ENCODE measurements at regions not wholly inside any gene's neighbourhood (a gene's known extent, or its start where the extent isn't known, plus 50 kb on each side); places are given as distances from the start of the nearest gene placed in this dataset.

DNA sequence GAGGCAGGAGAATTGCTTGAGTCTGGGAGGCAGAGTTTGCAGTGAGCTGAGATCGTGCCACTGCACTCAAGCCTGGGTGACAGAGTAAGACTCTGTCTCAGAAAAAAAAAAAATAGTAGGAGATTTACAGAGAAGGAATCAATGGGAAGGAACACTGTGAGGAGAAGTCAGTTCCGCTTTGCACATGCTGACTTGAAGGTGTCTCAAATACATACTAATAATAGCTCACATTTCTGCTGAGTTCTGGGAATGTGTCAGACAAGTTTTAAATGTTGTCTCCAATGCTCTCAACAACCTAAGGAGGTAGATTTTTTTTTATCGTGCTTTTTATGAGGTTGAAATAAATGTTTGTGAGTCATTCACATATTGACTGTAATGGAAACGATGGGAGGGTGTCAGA lies 654.9 kb upstream of the CELF2 start:
- H3K4me3 ChIP-seq (ENCODE audit: low read depth, low read length), result no peak overlapping the region
- TF ChIP-seq, protein P1, sequence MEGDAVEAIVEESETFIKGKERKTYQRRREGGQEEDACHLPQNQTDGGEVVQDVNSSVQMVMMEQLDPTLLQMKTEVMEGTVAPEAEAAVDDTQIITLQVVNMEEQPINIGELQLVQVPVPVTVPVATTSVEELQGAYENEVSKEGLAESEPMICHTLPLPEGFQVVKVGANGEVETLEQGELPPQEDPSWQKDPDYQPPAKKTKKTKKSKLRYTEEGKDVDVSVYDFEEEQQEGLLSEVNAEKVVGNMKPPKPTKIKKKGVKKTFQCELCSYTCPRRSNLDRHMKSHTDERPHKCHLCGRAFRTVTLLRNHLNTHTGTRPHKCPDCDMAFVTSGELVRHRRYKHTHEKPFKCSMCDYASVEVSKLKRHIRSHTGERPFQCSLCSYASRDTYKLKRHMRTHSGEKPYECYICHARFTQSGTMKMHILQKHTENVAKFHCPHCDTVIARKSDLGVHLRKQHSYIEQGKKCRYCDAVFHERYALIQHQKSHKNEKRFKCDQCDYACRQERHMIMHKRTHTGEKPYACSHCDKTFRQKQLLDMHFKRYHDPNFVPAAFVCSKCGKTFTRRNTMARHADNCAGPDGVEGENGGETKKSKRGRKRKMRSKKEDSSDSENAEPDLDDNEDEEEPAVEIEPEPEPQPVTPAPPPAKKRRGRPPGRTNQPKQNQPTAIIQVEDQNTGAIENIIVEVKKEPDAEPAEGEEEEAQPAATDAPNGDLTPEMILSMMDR (IDR thresholded peaks at IDR 0.05; ENCODE audit: low read depth, low read length, missing control alignments), result no peak
- no peak for DNase-seq (ENCODE audit: low read depth)

DNA sequence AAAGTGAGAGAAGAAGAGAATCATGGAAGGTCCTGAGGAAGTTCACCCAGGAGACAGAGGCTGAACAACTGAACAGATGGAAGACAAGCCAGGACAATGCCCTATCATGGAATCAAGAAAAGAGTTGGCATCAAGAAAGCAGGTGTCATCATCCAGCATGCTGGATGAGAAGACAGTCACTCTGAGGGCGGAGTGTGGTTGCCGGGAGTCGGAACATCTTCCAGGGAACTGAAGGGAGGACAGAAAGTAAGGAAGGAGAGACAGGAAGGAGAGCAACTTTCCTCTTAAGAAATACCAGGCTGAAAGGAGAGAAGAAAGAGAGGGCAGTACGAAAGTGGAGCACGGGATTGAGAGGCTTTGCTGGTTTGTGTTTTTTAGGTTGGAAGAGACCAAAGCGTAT lies 654.5 kb upstream of the CELF2 start:
- no peak overlapping the region for H3K4me3 ChIP-seq (ENCODE audit: low read depth, low read length)
- no peak for DNase-seq (ENCODE audit: low read depth)
- TF ChIP-seq, protein P1 (IDR thresholded peaks at IDR 0.05; ENCODE audit: low read depth, low read length, missing control alignments), result no peak

DNA sequence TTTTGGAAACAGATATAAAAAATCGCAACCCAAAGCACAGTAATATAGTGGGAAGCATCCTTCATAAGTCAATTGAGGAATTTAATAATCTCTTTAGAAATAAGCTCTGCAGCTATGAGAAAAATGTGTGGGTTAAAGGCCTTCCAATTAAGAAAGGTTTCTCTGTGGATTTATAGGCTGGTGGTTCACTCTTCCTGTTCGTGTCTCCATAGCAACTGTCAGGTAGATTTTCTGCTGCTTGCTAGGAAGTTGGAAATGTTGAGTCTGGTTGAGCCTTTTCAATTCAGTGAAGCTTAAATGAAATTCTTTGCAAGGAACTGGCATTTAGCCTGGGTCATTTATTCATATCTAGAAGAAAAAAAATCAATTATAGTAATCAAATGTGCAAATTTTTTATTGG lies 652.8 kb upstream of the CELF2 start:
- no peak overlapping the region for H3K4me3 ChIP-seq (ENCODE audit: low read depth, low read length)
- TF ChIP-seq, protein P1 (IDR thresholded peaks at IDR 0.05; ENCODE audit: low read depth, low read length, missing control alignments), result no peak
- DNase-seq (ENCODE audit: low read depth), result no peak

DNA sequence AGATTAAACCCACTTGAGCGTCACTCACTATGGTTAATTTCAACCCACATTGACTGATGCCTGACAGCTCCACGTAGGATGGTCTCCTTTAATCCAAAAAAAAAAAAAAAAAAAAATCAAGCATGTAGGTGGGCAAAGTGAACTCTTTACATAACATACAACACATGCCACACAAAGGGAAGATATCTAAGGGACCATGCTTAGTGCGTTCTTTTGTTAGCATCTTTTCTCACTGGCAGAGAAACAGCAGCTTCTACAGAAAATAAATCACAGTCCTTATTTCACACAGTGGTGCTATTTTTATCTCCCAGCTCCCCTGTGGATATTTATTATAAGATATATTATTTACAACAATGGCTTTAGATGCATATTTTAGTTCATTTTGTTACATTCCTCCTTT lies 652.0 kb upstream of the CELF2 start:
- H3K4me3 ChIP-seq (ENCODE audit: low read depth, low read length), result no peak overlapping the region
- DNase-seq (ENCODE audit: low read depth), result no peak
- TF ChIP-seq, protein P1 (IDR thresholded peaks at IDR 0.05; ENCODE audit: low read depth, low read length, missing control alignments), result no peak

DNA sequence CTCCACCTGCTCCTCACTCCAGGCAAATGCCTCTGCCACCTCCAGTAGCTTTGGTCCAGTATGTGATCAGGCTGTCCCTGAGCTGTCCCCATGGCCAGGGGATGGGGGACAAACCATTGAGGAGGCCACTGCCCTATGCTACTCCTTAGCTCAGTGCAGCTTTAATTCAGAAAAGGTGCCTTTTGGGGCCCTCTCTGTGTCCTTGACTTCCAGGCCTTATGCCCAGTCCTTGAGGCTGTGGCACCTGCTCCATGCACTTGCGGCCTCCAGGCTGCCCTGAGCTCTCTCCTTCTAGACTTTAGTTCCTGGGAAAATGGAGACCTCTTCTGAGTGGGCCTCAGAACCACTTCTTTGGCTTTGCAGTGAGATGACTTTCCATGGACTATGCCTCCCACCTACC lies 650.8 kb upstream of the CELF2 start:
- TF ChIP-seq, protein P1 (IDR thresholded peaks at IDR 0.05; ENCODE audit: low read depth, low read length, missing control alignments), result no peak
- no peak for DNase-seq (ENCODE audit: low read depth)
- H3K4me3 ChIP-seq (ENCODE audit: low read depth, low read length), result no peak overlapping the region

DNA sequence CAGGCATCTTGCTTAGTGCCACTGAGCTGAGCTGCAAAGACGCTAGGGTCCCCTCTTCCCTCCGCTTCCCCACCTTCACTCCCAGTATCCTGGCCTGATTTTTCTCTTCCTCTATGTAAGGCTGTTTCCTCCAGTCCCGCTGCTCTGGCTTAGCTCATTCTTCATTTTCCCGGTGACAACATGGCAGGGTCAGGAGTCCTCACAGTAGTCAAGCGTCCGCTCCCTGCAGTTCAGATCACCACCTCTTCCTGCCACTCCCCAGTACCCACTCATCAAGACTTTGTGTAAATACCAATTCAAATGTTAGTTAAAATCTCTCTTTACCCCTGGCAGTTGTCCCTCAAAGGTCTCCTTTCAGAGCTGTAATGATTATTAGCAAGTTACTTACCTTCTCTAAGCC lies 650.4 kb upstream of the CELF2 start:
- TF ChIP-seq, protein P1 (IDR thresholded peaks at IDR 0.05; ENCODE audit: low read depth, low read length, missing control alignments), result no peak
- H3K4me3 ChIP-seq (ENCODE audit: low read depth, low read length), result no peak overlapping the region
- DNase-seq (ENCODE audit: low read depth), result no peak

DNA sequence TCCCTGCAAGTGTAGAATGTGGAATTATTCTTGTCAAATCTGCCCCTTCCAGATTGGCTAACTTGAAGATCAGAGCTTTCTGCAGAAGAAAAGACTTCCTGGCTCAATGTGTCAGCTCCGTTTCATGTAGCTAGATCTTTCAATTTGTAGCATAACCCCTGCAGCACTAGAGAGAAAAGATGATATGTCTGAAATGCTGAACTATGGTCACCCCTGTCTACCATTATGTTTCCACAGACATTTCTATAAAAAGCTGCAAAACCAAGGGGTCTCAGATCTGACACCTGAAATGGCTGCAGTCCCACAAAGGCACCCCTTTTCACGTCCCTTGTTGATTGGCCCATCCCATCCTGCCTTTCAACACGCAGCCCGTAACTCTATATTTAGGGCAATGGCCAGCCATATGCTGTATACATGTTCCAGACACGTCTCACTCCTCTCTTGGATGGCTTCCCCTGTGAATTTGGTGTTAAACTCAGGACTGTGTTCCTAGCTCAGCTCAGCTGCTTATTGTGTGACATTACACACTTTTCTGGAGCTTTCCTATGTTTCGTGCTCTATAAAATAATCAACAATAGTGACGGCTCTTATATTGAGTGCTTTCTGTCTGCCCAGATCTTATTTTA lies 648.6 kb upstream of the CELF2 start:
- no peak for DNase-seq (ENCODE audit: low read depth)
- H3K4me3 ChIP-seq (ENCODE audit: low read depth, low read length), result no peak overlapping the region
- TF ChIP-seq, protein P1 (IDR thresholded peaks at IDR 0.05; ENCODE audit: low read depth, low read length, missing control alignments), result no peak
